GM21717 (cell line): ENCODE measurements at regions not wholly inside any gene's neighbourhood (a gene's known extent, or its start where the extent isn't known, plus 50 kb on each side); places are given as distances from the start of the nearest gene placed in this dataset.
"Not testable (repeated sequence)": the region's sequence is repeated elsewhere in the genome, so short reads cannot be mapped to it uniquely, and the experiment has no call there.

ENCODE experiments used
- ATAC-seq: cut with Tn5 transposase; IDR thresholded peaks from one replicate; pipeline ENCODE4 v1.9.1; 2021; ENCODE audit warnings: mild to moderate bottlenecking, moderate library complexity; ENCODE audit not compliant: unreplicated experiment

DNA sequence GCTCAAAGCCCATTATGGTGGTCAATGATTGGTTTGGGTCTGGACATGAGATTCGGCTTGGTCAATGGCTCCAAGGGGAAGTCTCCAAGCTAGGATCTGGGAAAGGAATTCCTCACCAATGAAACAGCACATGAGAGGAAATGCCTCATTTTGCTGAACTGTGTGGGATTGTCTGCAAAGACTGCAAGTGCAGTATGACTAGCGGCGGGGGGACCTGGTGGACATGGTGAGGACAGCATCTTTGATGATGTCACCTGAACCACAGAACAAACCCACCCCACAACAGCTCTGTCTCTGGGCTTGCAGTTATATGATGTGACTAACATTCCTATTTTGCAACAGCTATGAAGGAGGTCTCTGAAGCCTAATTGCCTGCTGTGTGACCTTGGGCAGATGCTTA is 50.6 kb upstream of the NKD1 start:
- ATAC-seq: no peak

DNA sequence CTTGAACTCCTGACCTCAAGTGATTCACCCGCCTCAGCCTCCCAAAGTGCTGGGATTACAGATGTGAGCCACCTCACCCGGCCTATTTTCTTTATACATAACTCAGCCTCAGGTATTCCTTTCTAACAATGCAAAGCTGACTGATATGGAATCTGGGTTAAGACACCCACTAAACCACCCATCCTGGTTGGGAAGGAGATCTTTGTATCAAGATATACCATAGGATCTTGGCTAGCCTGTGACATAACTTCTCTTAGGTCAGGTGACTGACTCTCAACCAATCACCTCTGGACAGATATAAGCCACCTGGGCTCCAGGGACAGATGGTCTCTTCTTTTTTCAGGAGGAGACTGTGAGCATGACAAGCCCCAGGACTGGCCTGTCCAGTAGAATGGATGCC is 51.2 kb upstream of the NKD1 start:
- no peak for ATAC-seq

DNA sequence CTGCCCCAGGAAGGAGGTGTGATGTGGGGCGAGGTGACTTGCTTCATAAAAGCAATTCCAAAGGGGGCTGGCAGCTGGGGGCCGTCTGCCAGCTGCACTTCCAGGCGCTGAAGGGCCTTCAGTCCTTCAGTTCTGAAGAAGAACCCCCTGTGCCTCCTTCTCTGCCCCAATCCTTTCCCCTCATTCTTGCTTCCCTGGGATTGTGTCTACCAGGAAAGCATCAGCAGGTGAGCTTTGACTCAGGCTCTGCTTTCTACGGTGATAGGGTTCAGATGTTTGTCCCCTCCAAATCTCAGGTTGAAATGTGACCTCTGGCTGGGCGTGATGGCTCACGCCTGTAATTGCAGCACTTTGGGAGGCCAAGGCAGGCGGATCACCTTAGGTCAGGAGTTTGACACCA is 52.5 kb upstream of the NKD1 start:
- no peak for ATAC-seq

DNA sequence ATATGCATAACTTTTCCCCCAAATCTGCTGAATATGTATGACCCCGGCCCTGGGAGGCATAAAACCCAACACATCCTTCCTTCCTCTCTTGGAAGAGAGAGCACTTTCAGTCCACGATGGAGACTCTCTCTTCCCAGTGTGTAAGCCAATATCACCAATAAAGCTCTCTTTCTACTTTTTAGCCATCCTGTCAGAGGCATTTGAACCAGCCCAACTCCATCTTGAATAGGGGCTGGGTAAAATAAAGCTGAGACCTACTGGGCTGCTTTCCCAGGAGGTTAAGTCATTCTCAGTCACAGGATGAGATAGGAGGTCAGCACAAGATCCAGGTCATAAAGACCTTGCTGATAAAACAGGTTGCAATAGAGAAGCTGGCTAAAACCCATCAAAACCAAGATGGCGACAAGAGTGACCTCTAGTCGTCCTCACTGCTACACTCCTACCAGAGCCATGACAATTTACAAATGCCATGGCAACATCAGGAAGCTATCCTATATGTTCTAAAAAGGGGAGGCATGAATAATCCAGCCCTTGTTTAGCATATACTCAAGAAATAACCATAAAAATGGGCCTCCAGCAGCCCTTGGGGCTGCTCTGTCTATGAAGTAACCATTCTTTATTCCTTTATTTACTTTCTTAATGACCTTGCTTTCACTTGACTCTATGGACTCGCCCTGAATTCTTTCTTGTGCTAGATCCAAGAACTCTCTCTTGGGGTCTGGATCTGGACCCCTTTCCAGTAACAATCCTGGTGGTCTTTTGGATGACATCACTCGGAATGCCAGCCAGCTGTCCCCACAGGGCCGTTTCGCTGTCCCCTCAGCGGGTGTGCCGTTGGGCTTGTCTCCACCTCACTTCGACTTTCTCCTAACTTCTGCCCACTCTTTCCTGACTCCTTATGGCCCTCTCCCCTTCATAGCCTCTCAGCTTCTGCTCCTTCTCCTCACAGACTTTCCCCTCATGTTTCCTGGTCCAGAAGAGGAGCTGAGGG is 53.4 kb upstream of the NKD1 start:
- no peak for ATAC-seq

DNA sequence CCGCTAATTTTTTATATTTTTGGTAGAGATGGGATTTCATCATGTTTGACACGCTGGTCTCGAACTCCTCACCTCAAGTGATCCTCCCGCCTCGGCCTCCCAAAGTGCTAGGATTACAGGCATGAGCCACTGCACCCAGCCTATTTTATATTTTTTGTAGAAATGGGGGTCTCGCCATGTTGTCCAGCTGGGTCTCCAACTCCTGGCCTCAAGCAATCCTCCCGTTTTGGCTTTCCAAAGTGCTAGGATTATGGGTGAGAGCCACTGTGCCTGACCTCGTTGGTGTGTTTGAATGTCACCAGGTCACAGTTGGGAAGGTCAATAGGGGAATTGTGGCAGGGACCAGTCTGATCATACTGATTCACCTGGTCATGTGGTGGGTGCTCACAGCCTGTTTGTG is 56.7 kb upstream of the NKD1 start:
- ATAC-seq: no peak

DNA sequence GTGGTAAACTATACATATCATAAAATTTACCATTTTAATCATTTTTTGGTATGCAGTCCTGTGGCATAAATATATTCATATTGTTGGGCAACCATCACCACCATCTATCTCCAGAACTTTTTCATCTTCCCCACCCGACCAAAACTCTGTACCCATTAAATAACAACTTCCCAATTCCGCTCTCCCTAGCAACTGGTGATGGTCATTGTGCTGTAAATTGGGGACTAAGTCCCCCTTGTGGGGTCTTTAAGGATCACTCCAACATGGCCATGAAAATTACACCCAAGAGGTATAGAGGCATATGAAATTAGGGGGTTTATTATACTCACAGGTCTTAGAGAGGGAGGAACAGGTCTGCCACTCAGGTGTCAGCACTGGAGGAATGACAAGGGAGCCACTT is 57.4 kb upstream of the NKD1 start:
- ATAC-seq: no peak

DNA sequence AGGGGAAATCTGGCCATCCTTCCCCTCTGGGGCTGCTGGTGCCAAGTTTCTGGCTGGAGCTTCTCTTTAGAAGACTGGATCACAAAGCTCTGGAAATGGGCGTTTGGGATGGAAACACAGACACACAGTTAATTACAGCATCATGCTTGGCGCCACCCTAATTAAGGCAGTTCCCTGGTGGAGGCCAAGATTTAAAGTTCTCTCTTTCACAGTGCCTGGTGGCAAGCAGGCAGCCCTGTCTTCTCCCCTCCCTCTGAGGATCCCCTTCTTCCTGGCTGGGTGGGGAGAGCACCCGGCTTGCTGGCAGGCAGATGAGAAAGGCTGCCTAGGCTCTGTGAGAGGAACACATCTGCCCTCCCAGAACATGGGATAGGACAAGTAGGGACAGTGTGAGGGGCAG is 59.0 kb upstream of the NKD1 start:
- no peak for ATAC-seq

DNA sequence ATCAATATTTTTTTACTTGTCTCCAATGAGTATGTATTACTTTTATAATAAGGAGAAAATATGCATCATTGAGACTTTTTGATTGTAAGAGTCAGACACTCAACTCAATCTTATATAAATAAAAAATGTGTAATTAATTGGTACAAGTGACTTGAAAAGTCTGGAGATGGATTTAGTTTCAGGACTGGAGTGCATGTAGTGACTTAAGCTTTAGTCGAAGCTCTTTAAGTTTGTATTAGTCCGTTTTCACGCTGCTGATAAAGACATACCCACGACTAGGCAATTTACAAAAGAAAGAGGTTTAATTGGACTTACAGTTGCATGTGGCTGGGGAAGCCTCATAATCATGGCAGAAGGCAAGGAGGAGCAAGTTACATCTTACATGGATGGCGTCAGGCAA is 60.7 kb upstream of the NKD1 start:
- ATAC-seq: no peak

DNA sequence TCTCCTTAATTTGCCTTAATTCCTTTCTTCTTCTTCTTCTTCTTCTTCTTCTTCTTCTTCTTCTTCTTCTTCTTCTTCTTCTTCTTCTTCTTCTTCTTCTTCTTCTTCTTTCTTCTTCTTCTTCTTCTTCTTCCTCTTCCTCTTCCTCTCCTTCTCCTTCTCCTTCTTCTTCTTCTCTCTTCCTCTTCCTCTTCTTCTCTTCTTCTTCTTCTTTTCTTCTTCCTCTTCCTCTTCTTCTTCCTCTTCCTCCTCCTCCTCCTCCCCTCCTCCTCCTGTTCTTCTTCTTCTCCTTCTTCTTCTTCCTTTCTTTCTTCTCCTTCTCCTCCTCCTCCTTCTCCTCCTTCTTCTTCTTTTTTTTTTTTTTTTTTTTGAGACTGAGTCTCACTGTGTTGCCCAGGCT is 62.0 kb upstream of the NKD1 start:
- not testable (repeated sequence) for ATAC-seq

DNA sequence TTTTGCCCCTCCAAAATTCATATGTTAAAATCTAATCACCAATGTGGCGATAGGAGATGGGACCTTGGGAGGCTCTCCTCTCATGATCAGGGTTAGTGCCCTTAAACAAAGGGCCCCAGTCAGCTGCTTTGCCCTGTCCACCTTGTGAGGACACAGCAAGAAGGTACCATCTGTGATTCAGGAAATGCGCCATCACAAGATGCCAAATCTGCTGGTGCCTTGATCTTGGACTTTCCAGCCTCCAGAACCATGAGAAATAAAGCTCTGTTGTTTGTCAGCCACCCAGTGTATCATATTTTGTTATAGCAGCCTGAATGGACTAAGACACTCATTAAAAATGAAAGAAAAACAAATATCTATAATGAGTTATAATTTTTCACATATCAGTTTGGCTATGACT is 63.0 kb upstream of the NKD1 start:
- no peak for ATAC-seq

DNA sequence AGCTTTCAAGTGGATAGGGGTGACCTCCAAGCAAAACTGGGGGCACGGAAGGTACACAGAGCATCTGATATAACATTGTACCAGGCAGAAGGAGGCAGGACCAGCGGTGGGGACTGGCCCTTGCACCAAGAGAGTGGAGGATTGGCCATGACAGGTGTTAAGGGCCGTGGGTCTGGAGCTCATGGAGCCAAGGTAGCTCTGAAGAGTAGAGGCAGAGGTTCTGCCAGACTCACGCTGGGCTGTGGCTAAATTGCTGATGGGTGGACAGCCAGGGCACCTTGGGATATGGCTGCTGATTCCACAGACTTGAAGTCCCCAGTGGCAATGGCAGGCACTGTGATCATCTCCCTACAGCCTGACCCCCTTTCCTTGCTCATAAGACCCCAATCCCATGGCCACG is 65.9 kb upstream of the NKD1 start:
- no peak for ATAC-seq

DNA sequence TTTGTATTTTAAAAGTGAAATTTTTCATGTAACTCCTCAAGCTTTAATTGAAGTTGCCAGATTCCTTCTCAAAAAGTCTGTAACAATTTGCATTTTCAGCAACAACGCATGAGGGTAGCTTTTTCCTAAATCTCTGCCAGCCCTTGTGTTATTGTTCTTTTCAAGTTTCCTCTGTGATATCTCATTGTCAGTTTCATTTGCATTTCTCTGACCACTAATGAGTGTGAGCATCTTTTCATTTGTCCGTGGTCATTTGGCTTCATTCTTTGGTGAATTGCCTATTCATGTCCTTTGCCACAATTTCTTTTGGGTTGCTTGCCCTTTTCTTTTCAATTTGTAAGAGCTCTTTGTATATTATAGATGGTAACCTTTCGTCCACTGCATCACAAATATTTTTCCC is 68.0 kb upstream of the NKD1 start:
- no peak for ATAC-seq

DNA sequence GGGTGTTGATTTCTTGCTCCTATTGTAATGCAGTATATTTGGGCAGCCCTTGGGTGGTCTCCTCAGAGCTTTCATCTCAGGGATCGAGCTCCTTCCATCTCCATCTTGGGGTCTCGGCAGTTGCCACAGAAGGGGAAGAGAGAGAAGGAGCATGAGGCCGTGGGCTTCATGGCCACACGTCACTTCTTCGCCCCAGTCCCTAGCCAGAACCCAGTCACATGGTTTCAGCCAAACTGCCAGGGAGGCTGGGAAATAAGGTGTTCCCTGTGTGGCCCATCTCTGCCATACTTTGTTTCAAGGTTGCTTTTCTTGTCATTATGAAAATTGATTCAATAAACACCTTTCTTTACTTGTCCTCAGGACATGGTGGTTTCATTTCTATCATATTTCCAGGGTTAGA is 68.4 kb upstream of the NKD1 start:
- no peak for ATAC-seq

DNA sequence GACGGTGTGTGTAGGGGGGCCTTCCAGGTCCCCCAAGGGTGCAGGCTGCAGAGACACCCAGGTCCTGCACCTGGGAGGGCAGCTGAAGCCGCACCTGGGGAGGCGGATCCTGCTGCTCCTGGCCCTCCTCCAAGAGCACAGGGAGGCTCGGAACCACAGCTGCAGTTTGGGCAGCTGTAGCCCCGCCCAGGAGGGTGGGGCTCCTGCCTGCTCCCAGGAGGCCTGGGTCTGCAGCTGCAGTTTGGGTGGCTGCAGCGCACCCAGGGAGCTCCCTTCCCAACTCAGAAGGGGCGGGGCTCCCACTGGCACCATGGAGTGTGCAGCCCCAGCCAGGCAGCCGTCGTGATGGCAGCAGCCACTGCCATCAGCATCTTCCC is 69.4 kb upstream of the NKD1 start:
- no peak for ATAC-seq

DNA sequence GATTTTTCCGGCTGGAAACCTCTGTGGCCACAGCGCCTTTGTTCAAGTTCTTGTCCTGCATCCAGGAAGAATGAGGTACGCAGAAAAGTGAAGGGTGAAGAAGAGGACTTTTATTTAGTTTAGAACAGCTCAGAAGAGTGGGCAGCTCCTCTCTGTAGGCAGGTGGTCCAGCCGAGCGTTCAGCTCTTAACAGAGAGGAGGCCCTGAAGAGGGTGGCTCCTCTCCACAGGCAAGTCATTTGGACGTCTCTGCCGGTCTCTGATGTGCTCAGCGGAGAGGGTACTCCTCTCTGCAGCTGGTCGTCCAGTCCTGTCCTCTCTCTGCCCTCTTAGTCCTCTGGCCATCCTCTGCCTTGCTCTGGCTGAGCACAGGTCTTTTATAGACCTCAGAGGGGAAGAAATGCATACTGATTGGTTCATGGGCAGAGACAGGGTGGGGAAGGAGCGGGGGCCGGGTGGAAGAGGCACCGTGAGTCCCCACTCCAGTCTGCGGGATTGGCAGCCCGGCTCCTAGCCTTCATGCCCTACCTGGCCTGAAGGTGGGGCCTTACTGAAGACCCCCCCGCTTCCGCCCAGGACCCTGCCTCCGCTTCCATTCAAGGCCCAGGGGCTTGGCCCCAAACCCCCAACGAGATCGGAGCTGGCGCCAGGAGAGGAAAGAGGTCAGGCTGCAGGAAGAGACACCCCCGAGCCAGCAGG is 70.0 kb upstream of the NKD1 start:
- ATAC-seq: no peak

DNA sequence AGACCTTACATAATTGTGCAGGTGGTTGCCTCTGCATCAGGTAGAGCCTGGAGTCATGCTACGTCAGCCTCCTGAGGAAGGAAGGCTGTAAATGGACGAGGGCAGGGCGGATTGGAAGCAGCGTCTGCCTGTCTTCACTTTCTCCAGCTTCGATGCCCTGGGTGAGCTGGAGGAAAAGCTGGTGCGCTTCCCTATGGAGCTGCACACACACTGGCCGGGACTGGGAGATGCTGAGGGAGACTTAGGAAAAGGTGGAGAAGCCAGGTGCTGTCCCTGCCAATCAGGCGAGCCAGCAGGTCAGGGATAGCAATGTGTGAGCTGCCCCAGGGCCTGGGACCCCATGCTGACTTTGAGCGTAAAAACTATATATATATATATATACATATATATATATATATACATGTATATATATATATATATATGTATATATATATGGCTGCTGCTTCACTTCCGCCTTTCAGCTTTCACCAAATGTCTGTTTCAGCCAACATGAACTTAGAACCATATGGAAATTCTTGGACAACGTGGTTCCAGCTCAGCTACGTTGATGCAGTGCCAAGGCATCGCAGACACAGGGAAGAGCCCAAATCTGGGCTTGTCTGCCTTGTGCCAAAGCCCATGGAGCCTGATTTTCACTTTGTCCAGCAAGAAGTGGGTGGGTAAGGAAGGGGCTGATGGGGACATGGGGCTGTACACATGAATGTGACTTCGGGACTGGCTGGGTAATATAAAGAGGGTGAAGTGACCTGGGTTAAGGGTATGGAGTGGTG is 71.5 kb upstream of the NKD1 start:
- no peak for ATAC-seq

DNA sequence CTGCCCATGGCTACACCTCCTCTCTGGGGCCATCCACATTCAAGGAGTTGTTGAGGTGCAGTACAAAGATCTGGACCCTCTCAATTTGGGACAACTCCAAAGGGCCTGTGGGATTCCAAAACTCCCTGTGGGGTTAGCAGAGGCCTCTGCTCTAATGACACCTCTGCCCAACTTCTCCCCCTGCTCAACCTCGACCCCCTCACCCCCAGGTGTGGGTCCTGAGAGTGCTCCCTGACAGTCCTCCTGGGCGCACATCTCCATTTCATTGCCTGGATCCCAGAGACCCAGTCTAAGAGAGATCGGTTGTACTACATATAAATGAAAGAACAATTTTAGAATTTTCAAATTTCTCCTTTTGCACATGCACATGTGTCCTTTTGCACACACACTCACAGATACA is 73.0 kb upstream of the NKD1 start:
- no peak for ATAC-seq

DNA sequence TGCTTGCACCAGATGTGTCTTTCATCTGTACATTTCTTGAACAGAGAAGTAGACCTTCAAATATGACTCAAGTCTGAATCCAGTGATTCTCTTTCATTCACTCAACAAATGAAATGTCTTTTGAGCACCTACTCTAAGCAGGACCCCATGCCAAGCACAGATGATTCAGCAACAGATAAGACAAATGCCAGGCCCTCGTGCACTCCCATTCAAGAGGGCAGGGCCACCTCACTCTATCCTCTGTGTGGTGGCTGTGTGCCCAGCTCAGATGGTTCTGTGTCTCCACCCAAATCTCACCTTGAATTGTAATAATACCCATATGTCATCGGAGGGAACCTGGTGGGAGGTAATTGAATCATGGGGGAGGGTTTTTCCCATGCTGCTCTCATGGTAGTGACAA is 74.1 kb upstream of the NKD1 start:
- ATAC-seq: no peak

DNA sequence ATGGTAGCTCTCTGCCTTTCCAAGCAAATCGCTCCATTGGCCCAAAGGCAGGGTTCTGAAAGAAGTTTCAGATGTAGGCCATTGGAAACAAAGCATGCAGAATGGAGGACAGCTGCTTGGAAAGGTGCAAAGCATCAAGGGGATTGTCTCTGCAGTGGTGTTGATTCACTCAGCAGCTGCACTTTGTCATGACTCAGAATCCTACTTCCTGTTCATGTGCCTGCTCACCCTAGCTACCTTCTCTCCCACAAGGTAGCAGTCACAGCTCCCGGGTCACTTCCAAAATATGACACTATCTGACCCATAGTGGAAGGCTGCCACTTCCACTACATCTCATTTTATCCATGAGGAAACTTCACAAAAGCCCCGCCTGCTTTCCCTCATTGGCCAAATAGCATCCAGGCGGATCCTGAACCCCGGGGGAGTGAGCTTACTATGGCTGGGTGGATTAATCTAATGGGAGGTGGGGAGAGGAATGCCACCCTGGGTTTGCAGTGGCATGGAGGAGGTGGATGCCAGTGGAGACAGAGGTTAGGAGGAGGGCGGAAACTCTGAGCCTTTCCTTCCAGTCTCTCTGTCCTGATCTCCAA is 74.7 kb upstream of the NKD1 start:
- peak; percentile 50 for ATAC-seq

DNA sequence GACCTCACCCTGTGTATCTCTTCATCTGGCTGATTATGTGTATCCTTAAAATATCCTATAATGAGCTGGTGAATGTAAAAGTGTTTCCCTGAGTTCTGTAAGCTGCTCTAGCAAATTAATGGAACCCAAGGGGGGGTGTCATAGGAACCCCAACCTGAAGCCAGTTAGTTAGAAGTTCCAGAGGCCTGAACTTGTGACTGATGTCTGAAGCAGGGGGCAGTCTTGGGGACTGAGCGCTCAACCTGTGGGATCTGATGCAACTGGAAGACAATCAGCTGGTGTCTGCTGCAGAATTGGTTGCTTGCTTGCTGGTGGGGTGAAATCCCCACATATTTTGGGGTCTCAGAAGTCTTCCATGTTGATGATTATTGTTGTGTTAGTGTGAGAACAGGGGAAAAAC is 75.7 kb upstream of the NKD1 start:
- ATAC-seq: no peak

DNA sequence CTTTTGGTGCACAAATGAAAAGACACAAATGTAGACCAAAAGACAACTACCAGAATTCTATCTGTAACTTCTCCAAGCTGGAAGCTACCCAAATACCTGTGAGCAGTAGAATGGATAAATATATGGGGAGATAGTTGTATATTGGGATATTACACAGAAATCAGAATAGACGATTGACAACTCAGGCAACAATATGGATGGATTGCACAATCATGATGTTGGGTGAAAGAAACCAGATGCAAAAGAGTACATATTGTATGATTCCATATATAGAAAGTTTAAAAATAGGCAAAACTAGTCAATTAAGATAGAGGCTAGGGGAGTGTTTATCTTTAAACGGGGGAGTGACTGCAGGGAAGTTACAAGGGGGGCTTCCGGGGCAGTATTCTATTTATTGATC is 77.5 kb upstream of the NKD1 start:
- ATAC-seq: no peak
